Neuronal stem cell (in vitro differentiated cells): ENCODE measurements at regions not wholly inside any gene's neighbourhood (a gene's known extent, or its start where the extent isn't known, plus 50 kb on each side); places are given as distances from the start of the nearest gene placed in this dataset.

Experiments
- DNase-seq: peaks from one replicate; pipeline ENCODE4 v3.0.0-alpha.2; 2013; ENCODE audit warnings: low spot score
- H2AFZ ChIP-seq: one replicate; pipeline ENCODE4 v1.6.1; 2013; ENCODE audit warnings: mild to moderate bottlenecking, low read length, inconsistent platforms
- H2AK5ac ChIP-seq: 2 replicates; pipeline ENCODE4 v1.6.1; 2013; ENCODE audit warnings: low read depth, mild to moderate bottlenecking, inconsistent platforms, low read length, moderate library complexity, mixed read lengths
- H2BK120ac ChIP-seq: 2 replicates; pipeline ENCODE4 v1.6.1; 2013; ENCODE audit warnings: low read depth, mild to moderate bottlenecking, inconsistent platforms, low read length, moderate library complexity, mixed read lengths
- H2BK12ac ChIP-seq: one replicate; pipeline ENCODE4 v1.6.1; 2013; ENCODE audit warnings: low read length, inconsistent platforms
- H2BK15ac ChIP-seq: 2 replicates; pipeline ENCODE4 v1.6.1; 2013; ENCODE audit warnings: mild to moderate bottlenecking, low read length, inconsistent platforms, mixed read lengths
- H2BK5ac ChIP-seq: one replicate; pipeline ENCODE4 v1.6.1; 2013; ENCODE audit warnings: inconsistent platforms, mild to moderate bottlenecking, low read length, moderate library complexity
- H3K14ac ChIP-seq: one replicate; pipeline ENCODE4 v1.6.1; 2013; ENCODE audit warnings: low read length, inconsistent platforms
- H3K18ac ChIP-seq: 2 replicates; pipeline ENCODE4 v1.6.1; 2013; ENCODE audit warnings: low read length, inconsistent platforms
- H3K23ac ChIP-seq: 2 replicates; pipeline ENCODE4 v1.6.1; 2013; ENCODE audit warnings: low read depth, mild to moderate bottlenecking, mixed read lengths, low read length, inconsistent platforms; ENCODE audit not compliant: poor library complexity
- H3K27ac ChIP-seq: replicated peaks from 3 replicates; pipeline ENCODE4 v1.5.1; 2013; ENCODE audit warnings: low read length, inconsistent platforms
- H3K27me3 ChIP-seq, 3 experiments: 2 replicates each; pipeline ENCODE4 v1.6.1; 2013; ENCODE audit warnings: low read length in 3 of 3, mild to moderate bottlenecking in 2 of 3, inconsistent platforms in 1 of 3, low read depth in 1 of 3, mixed read lengths in 1 of 3, moderate library complexity in 1 of 3; ENCODE audit not compliant: control insufficient read depth in 3 of 3, insufficient read depth in 3 of 3
- H3K36me3 ChIP-seq, 2 donors: replicated peaks in 1 of 2; 2 replicates each; pipeline ENCODE4 v1.6.1; 2013; ENCODE audit warnings: low read length in 2 of 2; ENCODE audit not compliant: control insufficient read depth in 2 of 2, insufficient read depth in 2 of 2
- H3K4ac ChIP-seq: 2 replicates; pipeline ENCODE4 v1.6.1; 2013; ENCODE audit warnings: inconsistent platforms, mild to moderate bottlenecking, low read length, moderate library complexity
- H3K4me1 ChIP-seq, 2 donors: 1 replicate in 1 of 2; 2 replicates in 1 of 2; pipeline ENCODE4 v1.6.1; 2013; ENCODE audit warnings: low read length in 2 of 2, low read depth in 1 of 2; ENCODE audit not compliant: control insufficient read depth in 2 of 2, insufficient read depth in 1 of 2
- H3K4me2 ChIP-seq: one replicate; pipeline ENCODE4 v1.6.1; 2013; ENCODE audit warnings: mild to moderate bottlenecking, low read length, inconsistent platforms; ENCODE audit not compliant: insufficient read depth, poor library complexity, severe bottlenecking
- H3K4me3 ChIP-seq, 2 donors: 2 replicates each; pipeline ENCODE4 v1.5.1; 2013; ENCODE audit warnings: low read length in 2 of 2, mild to moderate bottlenecking in 2 of 2, inconsistent platforms in 1 of 2, moderate library complexity in 1 of 2
- H3K79me1 ChIP-seq: one replicate; pipeline ENCODE4 v1.6.1; 2013; ENCODE audit warnings: low read depth, mild to moderate bottlenecking, inconsistent platforms, low read length, moderate library complexity
- H3K9ac ChIP-seq: one replicate; pipeline ENCODE4 v1.6.1; 2013; ENCODE audit warnings: mild to moderate bottlenecking, low read depth, low read length, inconsistent platforms; ENCODE audit not compliant: poor library complexity
- H3K9me3 ChIP-seq, 2 donors: replicated peaks in 1 of 2; 2 replicates each; pipeline versions ENCODE3 to v1.6.1; 2013; ENCODE audit warnings: low read length in 2 of 2, mild to moderate bottlenecking in 2 of 2, inconsistent platforms in 1 of 2, low read depth in 1 of 2, mixed read lengths in 1 of 2, moderate library complexity in 1 of 2; ENCODE audit not compliant: control insufficient read depth in 2 of 2, insufficient read depth in 1 of 2
- H4K8ac ChIP-seq: one replicate; pipeline ENCODE4 v1.6.1; 2013; ENCODE audit warnings: low read depth, mild to moderate bottlenecking, inconsistent platforms, low read length, moderate library complexity
- H4K91ac ChIP-seq: one replicate; pipeline ENCODE4 v1.6.1; 2013; ENCODE audit warnings: low read length, low read depth, mild to moderate bottlenecking, inconsistent platforms; ENCODE audit not compliant: poor library complexity
- WGBS, 2 donors: extraction: QIAGEN DNeasy Blood & Tissue Kit; methylation state at CpG; one replicate each; pipeline ENCODE4 v1.1.7; 2013; ENCODE audit warnings: missing lambda C conversion rate in 2 of 2, mixed read lengths in 1 of 2; ENCODE audit not compliant: insufficient read length in 2 of 2, insufficient replicate concordance in 1 of 2; ENCODE audit errors: extremely low coverage in 2 of 2; 5-methylcytosine and 5-hydroxymethylcytosine counted together

DNA sequence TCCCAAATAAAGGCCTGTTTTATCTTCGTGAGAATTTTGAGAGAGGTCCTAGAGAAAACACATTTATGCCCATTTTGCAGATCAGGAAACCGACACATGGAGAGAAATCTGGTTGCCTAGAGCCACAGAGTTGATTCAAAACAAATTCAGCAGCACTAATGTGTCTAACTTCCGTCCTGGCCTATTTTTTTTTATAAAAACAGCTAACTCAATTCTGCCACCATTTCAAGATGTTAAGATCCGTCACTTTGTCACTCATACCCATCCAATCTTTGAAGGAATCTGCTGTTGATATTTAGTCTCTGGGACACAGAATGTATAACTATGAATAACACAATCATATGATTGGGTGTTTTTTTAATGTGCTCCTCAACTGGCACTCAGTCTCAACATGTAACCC is 611.1 kb upstream of the ARID1B start:
- Histone ChIP-seq H3K36me3 (no peaks in the 10 kb centered on the region), H3K4ac (no peak overlapping the region), H3K27me3 (no peaks in the 10 kb centered on the region), H3K9ac (no peak overlapping the region), H3K4me3 (no peak overlapping the region), H2BK5ac (no peak overlapping the region), H3K27ac (no peak overlapping the region), H3K79me1 (no peaks in the 10 kb centered on the region), H3K14ac (no peak overlapping the region), H2AFZ (no peak overlapping the region), H4K8ac (no peak overlapping the region), H3K4me1 (peaks cover 0 to 8% of the 10 kb centered on the region in 2 donors), H4K91ac (no peak overlapping the region), H2AK5ac (no peak overlapping the region), H2BK15ac (no peak overlapping the region), H2BK120ac (no peak overlapping the region), H3K23ac (no peak overlapping the region), H3K18ac (no peak overlapping the region), H3K9me3 (no peaks in the 10 kb centered on the region), H2BK12ac (no peak overlapping the region), H3K4me2 (no peak overlapping the region)
- no CpG with 5 or more reads among the region's 4 CpGs for WGBS, 2 donors
- DNase-seq = no peak

DNA sequence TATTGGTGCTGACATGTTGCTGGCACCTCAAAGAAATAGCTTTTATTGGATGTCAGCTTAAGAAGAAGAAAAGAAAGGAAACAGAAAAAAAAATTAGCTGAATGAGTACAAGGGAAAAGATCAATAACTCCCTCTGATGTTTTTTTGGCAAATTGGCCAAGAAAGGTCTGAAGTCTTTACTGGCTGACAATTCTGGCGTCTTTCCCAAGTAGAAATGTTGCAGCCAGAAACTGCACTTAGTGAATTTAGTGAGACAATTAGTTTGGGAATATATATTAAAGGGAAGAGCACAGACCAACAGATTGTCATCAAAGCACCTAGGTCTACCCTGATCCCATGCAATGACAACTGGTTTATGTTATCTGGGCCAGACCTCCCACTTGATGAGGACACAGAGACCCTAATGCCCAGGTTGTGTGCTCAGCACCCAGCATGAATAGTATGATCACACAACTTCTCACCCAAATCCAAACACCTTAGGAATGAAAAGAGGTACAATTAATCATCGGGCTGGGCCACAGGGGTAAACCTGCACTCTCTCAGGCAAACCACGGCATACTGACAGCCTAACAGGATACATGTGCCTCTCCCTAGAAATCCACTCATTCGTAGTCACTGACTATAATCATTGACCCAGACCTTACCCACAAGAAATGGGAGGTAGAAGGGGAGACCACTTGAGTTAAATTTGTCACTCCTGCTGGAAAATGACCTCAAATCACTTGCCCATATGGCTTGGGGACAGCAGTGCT is 612.3 kb upstream of the ARID1B start:
- H3K14ac ChIP-seq = no peak overlapping the region
- DNase-seq = no peak
- H3K9me3 ChIP-seq = no peaks in the 10 kb centered on the region
- no peak overlapping the region for H2BK15ac ChIP-seq
- H3K79me1 ChIP-seq = no peaks in the 10 kb centered on the region
- no peak overlapping the region for H2AK5ac ChIP-seq
- H3K27me3 ChIP-seq = no peaks in the 10 kb centered on the region
- H4K91ac ChIP-seq = no peak overlapping the region
- no peak overlapping the region for H3K23ac ChIP-seq
- no peak overlapping the region for H3K18ac ChIP-seq
- no peak overlapping the region for H2BK5ac ChIP-seq
- no peak overlapping the region for H3K4me2 ChIP-seq
- H3K4me1 ChIP-seq = peaks cover 0 to 8% of the 10 kb centered on the region in 2 donors
- no peak overlapping the region for H4K8ac ChIP-seq
- H2AFZ ChIP-seq = no peak overlapping the region
- H3K27ac ChIP-seq = no peak overlapping the region
- no peak overlapping the region for H3K9ac ChIP-seq
- H3K4ac ChIP-seq = no peak overlapping the region
- H3K4me3 ChIP-seq = no peak overlapping the region
- no CpG with 5 or more reads among the region's 4 CpGs for WGBS, 2 donors
- no peaks in the 10 kb centered on the region for H3K36me3 ChIP-seq
- H2BK120ac ChIP-seq = no peak overlapping the region
- no peak overlapping the region for H2BK12ac ChIP-seq

DNA sequence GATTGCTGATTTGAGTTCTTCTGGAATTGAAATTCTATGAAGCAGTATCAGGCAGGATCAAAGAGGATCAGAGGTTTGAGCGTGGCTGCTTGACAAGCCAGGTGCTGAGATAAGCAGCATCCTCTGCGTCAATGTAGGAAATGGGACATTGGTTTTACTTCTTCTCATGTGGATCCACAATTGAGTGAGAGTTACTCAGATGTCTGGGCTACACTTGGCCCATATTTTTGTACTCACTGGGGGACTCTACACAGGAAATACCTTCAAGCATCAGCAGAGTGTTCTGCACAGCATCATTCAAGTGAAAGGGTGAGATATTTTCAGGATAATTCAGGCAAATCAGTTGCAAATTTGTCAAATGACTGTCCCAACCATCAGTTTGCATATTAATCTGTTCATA is 613.9 kb upstream of the ARID1B start:
- Histone ChIP-seq H3K4me2 (no peak overlapping the region), H2BK12ac (no peak overlapping the region), H3K18ac (no peak overlapping the region), H4K91ac (no peak overlapping the region), H3K4me1 (peaks cover 0 to 8% of the 10 kb centered on the region in 2 donors), H4K8ac (no peak overlapping the region), H3K36me3 (no peaks in the 10 kb centered on the region), H3K27ac (no peak overlapping the region), H3K79me1 (no peaks in the 10 kb centered on the region), H3K4ac (no peak overlapping the region), H2AFZ (no peak overlapping the region), H2AK5ac (no peak overlapping the region), H3K23ac (no peak overlapping the region), H3K9ac (no peak overlapping the region), H2BK5ac (no peak overlapping the region), H3K14ac (no peak overlapping the region), H3K27me3 (no peaks in the 10 kb centered on the region), H3K9me3 (no peaks in the 10 kb centered on the region), H2BK120ac (no peak overlapping the region), H2BK15ac (no peak overlapping the region), H3K4me3 (no peak overlapping the region)
- no CpG with 5 or more reads among the region's 2 CpGs for WGBS, 2 donors
- no peak for DNase-seq

DNA sequence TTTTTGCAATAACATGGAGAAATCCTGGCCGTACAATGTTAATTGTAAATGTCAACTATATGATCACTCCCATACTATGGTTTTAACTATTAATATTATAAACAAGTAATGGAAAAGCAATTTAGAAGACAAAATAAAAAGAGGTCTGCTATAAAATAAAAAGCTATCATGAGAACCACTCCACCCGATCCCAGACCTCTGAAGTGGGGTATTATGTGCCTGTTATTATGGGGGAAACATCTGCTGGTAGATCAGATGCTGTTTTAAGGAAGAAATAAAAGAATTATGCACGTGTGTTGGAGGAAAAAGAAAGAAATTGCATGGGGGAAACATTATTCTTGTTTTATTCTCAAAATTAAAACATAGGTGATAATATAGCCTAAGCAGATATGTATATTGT is 615.7 kb upstream of the ARID1B start:
- Histone ChIP-seq H2AK5ac (no peak overlapping the region), H3K4ac (no peak overlapping the region), H3K9me3 (no peaks in the 10 kb centered on the region), H3K27ac (no peak overlapping the region), H3K27me3 (no peaks in the 10 kb centered on the region), H2BK12ac (no peak overlapping the region), H3K4me3 (no peak overlapping the region), H2BK120ac (no peak overlapping the region), H3K14ac (no peak overlapping the region), H3K9ac (no peak overlapping the region), H3K79me1 (no peaks in the 10 kb centered on the region), H2AFZ (no peak overlapping the region), H4K8ac (no peak overlapping the region), H3K4me1 (no peaks in the 10 kb centered on the region), H3K36me3 (no peaks in the 10 kb centered on the region), H4K91ac (no peak overlapping the region), H3K18ac (no peak overlapping the region), H2BK5ac (no peak overlapping the region), H3K23ac (no peak overlapping the region), H3K4me2 (no peak overlapping the region), H2BK15ac (no peak overlapping the region)
- WGBS, 2 donors = no CpG with 5 or more reads among the region's 3 CpGs
- DNase-seq = no peak
